ENCODE measurements at regions not wholly inside any gene's neighbourhood (a gene's known extent, or its start where the extent isn't known, plus 50 kb on each side); places are given as distances from the start of the nearest gene placed in this dataset.

DNA sequence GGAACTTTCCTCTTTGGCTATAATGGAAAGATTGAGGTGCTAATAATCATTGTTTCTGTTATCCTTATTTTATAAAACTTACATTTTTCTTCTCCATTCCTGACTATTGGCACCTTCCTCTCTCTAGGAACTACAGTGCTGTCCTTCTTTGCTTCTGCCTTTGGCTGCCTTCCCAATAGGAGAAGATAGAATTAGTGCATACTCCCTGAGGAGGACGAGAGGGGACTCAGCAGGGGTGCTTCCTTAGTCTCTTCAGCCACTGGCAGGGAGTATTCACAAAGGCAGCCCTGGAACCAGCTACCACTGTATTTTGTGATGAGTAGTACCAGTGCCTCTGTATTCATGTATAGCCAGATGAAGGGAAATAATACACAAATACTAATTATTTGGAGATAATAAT lies 208.5 kb downstream of the FOXG1 start:
- no peak overlapping the region for H3K4me3 ChIP-seq
- CTCF ChIA-PET, result no interaction called here
- H3K4me2 ChIP-seq, result no peak overlapping the region
- WGBS (ENCODE audit: missing lambda C conversion rate), result 0% methylated on average over 1 of the region's 1 CpG
- no peak for ATAC-seq
- no peaks in the 10 kb centered on the region for H3K9me3 ChIP-seq
- no peak overlapping the region for H3K27ac ChIP-seq
- TF ChIP-seq RAD21 (conservative IDR thresholded peaks at IDR 0.05 in 1 of 2, IDR thresholded peaks at IDR 0.05 in 1 of 2), result no peak
- TF ChIP-seq, protein P1, sequence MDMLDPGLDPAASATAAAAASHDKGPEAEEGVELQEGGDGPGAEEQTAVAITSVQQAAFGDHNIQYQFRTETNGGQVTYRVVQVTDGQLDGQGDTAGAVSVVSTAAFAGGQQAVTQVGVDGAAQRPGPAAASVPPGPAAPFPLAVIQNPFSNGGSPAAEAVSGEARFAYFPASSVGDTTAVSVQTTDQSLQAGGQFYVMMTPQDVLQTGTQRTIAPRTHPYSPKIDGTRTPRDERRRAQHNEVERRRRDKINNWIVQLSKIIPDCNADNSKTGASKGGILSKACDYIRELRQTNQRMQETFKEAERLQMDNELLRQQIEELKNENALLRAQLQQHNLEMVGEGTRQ (IDR thresholded peaks at IDR 0.05), result no peak
- TF ChIP-seq, protein P2, sequence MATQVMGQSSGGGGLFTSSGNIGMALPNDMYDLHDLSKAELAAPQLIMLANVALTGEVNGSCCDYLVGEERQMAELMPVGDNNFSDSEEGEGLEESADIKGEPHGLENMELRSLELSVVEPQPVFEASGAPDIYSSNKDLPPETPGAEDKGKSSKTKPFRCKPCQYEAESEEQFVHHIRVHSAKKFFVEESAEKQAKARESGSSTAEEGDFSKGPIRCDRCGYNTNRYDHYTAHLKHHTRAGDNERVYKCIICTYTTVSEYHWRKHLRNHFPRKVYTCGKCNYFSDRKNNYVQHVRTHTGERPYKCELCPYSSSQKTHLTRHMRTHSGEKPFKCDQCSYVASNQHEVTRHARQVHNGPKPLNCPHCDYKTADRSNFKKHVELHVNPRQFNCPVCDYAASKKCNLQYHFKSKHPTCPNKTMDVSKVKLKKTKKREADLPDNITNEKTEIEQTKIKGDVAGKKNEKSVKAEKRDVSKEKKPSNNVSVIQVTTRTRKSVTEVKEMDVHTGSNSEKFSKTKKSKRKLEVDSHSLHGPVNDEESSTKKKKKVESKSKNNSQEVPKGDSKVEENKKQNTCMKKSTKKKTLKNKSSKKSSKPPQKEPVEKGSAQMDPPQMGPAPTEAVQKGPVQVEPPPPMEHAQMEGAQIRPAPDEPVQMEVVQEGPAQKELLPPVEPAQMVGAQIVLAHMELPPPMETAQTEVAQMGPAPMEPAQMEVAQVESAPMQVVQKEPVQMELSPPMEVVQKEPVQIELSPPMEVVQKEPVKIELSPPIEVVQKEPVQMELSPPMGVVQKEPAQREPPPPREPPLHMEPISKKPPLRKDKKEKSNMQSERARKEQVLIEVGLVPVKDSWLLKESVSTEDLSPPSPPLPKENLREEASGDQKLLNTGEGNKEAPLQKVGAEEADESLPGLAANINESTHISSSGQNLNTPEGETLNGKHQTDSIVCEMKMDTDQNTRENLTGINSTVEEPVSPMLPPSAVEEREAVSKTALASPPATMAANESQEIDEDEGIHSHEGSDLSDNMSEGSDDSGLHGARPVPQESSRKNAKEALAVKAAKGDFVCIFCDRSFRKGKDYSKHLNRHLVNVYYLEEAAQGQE (IDR thresholded peaks at IDR 0.05), result no peak
- TF ChIP-seq HOXA7 (CRISPR knock-in tag; IDR thresholded peaks at IDR 0.05), result no peak
- FAIRE-seq, result no peak
- DNase-seq (ENCODE audit: low read depth in 1 of 2, low spot score in 1 of 2), result no peak
- POLR2A ChIA-PET, result no interaction called here
- H3K4me1 ChIP-seq, result no peaks in the 10 kb centered on the region

DNA sequence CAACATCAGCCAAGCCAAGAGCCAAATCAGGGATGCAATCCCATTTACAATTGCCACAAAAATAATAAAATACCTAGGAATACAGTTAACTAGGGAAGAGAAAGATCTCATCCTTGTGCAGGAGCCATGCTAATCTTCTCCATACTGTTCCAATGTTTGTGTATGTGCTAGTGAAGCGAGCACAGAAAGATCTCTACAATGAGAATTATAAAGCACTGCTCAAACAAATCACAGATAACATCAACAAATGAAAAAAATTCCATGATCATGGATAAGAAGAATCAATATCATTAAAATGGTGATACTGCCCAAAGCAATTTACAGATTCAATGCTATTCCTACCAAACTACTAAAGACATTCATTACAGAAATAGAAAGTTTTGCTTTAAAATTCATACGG lies 215.6 kb downstream of the FOXG1 start:
- Histone ChIP-seq H3K9me3 (no peaks in the 10 kb centered on the region), H3K4me3 (no peak overlapping the region), H3K27ac (no peak overlapping the region), H3K4me1 (no peaks in the 10 kb centered on the region), H3K4me2 (no peak overlapping the region)
- CTCF ChIA-PET, result no interaction called here
- 26% methylated on average over 2 of the region's 2 CpGs for WGBS (ENCODE audit: missing lambda C conversion rate)
- POLR2A ChIA-PET, result no interaction called here
- FAIRE-seq (no peak), ATAC-seq (no peak), DNase-seq (ENCODE audit: low read depth in 1 of 2, low spot score in 1 of 2) (no peak)
- no peak for TF ChIP-seq PHF8 (IDR thresholded peaks at IDR 0.05; ENCODE audit: borderline replicate concordance, low read depth)
- TF ChIP-seq SREBF2 (IDR thresholded peaks at IDR 0.05), result no peak
- no peak for TF ChIP-seq BHLHE40 (IDR thresholded peaks at IDR 0.05; ENCODE audit: low read depth, low read length)
- TF ChIP-seq, protein P3, sequence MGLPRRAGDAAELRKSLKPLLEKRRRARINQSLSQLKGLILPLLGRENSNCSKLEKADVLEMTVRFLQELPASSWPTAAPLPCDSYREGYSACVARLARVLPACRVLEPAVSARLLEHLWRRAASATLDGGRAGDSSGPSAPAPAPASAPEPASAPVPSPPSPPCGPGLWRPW (IDR thresholded peaks at IDR 0.05), result no peak
- TF ChIP-seq KDM5A (IDR thresholded peaks at IDR 0.05), result no peak
- TF ChIP-seq, protein P4, sequence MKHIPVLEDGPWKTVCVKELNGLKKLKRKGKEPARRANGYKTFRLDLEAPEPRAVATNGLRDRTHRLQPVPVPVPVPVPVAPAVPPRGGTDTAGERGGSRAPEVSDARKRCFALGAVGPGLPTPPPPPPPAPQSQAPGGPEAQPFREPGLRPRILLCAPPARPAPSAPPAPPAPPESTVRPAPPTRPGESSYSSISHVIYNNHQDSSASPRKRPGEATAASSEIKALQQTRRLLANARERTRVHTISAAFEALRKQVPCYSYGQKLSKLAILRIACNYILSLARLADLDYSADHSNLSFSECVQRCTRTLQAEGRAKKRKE (CRISPR knock-in tag; IDR thresholded peaks at IDR 0.05; ENCODE audit: low read depth), result no peak
- TF ChIP-seq SMC3 (IDR thresholded peaks at IDR 0.05), result no peak
- no peak for TF ChIP-seq RFX5 (IDR thresholded peaks at IDR 0.05)
- TF ChIP-seq POLR2A (IDR thresholded peaks at IDR 0.05; ENCODE audit: low read length), result no peak
- TF ChIP-seq CEBPB (IDR thresholded peaks at IDR 0.05), result no peak
- TF ChIP-seq, protein P5, sequence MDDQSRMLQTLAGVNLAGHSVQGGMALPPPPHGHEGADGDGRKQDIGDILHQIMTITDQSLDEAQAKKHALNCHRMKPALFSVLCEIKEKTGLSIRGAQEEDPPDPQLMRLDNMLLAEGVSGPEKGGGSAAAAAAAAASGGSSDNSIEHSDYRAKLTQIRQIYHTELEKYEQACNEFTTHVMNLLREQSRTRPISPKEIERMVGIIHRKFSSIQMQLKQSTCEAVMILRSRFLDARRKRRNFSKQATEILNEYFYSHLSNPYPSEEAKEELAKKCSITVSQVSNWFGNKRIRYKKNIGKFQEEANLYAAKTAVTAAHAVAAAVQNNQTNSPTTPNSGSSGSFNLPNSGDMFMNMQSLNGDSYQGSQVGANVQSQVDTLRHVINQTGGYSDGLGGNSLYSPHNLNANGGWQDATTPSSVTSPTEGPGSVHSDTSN (IDR thresholded peaks at IDR 0.05), result no peak
- no peak for TF ChIP-seq CHD2 (IDR thresholded peaks at IDR 0.05; ENCODE audit: low read length, partially characterized antibody)
- no peak for TF ChIP-seq TFCP2L1 (CRISPR knock-in tag; IDR thresholded peaks at IDR 0.05)
- no peak for TF ChIP-seq GATA3 (IDR thresholded peaks at IDR 0.05; ENCODE audit: borderline replicate concordance)
- TF ChIP-seq, protein P6, sequence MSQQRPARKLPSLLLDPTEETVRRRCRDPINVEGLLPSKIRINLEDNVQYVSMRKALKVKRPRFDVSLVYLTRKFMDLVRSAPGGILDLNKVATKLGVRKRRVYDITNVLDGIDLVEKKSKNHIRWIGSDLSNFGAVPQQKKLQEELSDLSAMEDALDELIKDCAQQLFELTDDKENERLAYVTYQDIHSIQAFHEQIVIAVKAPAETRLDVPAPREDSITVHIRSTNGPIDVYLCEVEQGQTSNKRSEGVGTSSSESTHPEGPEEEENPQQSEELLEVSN (IDR thresholded peaks at IDR 0.05; ENCODE audit: borderline replicate concordance, low read depth), result no peak
- no peak for TF ChIP-seq HOXB5 (CRISPR knock-in tag; IDR thresholded peaks at IDR 0.05)
- no peak for TF ChIP-seq RAD21 (conservative IDR thresholded peaks at IDR 0.05 in 1 of 2, IDR thresholded peaks at IDR 0.05 in 1 of 2)

Data from A549 (cell line).